Sigmoid colon (tissue), 6 donors: ENCODE measurements at regions not wholly inside any gene's neighbourhood (a gene's known extent, or its start where the extent isn't known, plus 50 kb on each side); places are given as distances from the start of the nearest gene placed in this dataset.

ENCODE experiments used
- DNase-seq: peaks from one replicate; pipeline ENCODE4 v3.0.0-alpha.2; 2019
- H3K27ac ChIP-seq, 4 donors: fragments of 200-600 bp; sonication (generic); one replicate each; pipeline ENCODE4 v1.5.1; 2016 to 2019; ENCODE audit warnings: mild to moderate bottlenecking in 1 of 4
- H3K27me3 ChIP-seq, 3 donors: fragments of 200-600 bp; sonication (generic); one replicate each; pipeline ENCODE4 v1.5.1; 2019; ENCODE audit warnings: mild to moderate bottlenecking in 1 of 3
- H3K36me3 ChIP-seq, 4 donors: fragments of 200-600 bp; sonication (generic); one replicate each; pipeline ENCODE4 v1.5.1; 2016 to 2019
- H3K4me1 ChIP-seq, 4 donors: fragments of 200-600 bp; sonication (generic); one replicate each; pipeline ENCODE4 v1.5.1; 2017 to 2019
- H3K4me3 ChIP-seq, 4 donors: fragments of 200-600 bp; sonication (generic); one replicate each; pipeline ENCODE4 v1.5.1; 2017 to 2019; ENCODE audit warnings: mild to moderate bottlenecking in 2 of 4, moderate library complexity in 1 of 4
- H3K9me3 ChIP-seq, 4 donors: fragments of 200-600 bp in 3 of 4; sonication (generic) in 3 of 4; one replicate each; pipeline versions ENCODE4 v1.5.1 to v1.6.1; 2013 to 2019
- CTCF ChIP-seq, 4 experiments: fragments of 450-650 bp in 3 of 4; fragments of 200-600 bp in 1 of 4; IDR thresholded peaks; one replicate each; pipeline ENCODE4 v1.5.1; 2016 to 2019; ENCODE audit warnings: antibody characterized with exemption in 4 of 4, mild to moderate bottlenecking in 3 of 4, moderate library complexity in 2 of 4
- EP300 ChIP-seq, 4 donors: sonication (generic); formaldehyde crosslinking; IDR thresholded peaks; one replicate each; pipeline ENCODE4 v1.6.1; 2017; ENCODE audit warnings: antibody characterized with exemption in 4 of 4
- POLR2A ChIP-seq, 2 donors: fragments of 450-650 bp; IDR thresholded peaks; one replicate each; pipeline ENCODE4 v1.6.1; 2016; ENCODE audit warnings: antibody characterized with exemption in 2 of 2, mild to moderate bottlenecking in 2 of 2, moderate library complexity in 2 of 2
- POLR2AphosphoS5 ChIP-seq, 4 donors: sonication (generic); formaldehyde crosslinking; IDR thresholded peaks; one replicate each; pipeline ENCODE4 v1.6.1; 2017; ENCODE audit warnings: antibody characterized with exemption in 4 of 4
- WGBS, 2 donors: extraction: QIAGEN DNeasy Blood & Tissue Kit; methylation state at CpG; one replicate each; pipeline ENCODE4 v1.1.7; 2013; 5-methylcytosine and 5-hydroxymethylcytosine counted together
- intact Hi-C: fragments of 100-400 bp; cut with DNase I; formaldehyde crosslinking; loops from one replicate; pipeline ENCODE4 v1.15.1; 2023
- donor health status: healthy with polysubstance abuse.
- donor health status: healthy.

DNA sequence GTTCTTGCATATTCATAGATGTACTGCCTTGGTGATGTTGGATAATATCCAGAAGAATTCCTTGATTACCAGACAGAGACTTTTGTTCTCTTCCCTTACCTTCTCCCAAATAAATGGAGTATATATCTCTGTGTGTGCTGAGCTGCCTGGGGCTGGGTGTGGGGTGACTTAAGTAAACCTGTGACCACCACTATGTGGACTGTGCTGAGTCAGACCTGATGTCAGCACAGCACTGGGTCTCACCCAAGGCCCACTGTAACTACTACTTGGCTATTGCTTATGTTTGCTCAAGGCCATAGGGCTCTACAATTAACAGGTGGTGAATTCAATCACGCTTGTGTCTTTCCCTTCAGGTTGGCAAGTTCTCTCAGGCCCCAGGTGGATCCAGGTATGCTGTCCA lies 145.7 kb upstream of the MDGA2 start:
- intact Hi-C loops: no loop called here
- WGBS, 2 donors: 62 to 81% methylated on average over 1 of the region's 1 CpG
- H3K27ac ChIP-seq: no peak overlapping the region

DNA sequence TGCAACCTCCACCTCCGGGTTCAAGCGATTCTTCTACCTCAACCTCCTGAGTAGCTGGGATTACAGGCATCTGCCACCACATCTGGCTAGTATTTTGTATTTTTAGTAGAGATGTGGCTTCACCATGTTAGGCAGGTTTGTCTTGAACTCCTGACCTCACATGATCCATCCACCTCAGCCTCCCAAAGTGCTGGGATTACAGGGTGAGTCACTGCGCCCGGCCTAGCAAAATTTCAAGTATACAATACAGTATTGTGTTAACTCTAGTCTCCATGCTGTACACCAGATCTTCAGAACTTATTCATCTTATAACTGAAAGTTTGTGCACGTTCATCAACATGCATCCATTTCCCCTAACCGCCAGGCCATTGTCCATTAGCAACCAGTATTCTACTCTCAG lies 115.1 kb upstream of the MDGA2 start:
- TF ChIP-seq POLR2A (IDR thresholded peaks at IDR 0.05): no peak
- no peak for TF ChIP-seq CTCF (IDR thresholded peaks at IDR 0.05)
- no peak for TF ChIP-seq EP300 (IDR thresholded peaks at IDR 0.05)
- no peak for TF ChIP-seq POLR2AphosphoS5 (IDR thresholded peaks at IDR 0.05)
- H3K9me3 ChIP-seq: no peaks in the 10 kb centered on the region
- 93 to 94% methylated on average over 6 of the region's 6 CpGs for WGBS, 2 donors
- DNase-seq: no peak
- no peak overlapping the region for H3K27ac ChIP-seq
- H3K36me3 ChIP-seq: no peaks in the 10 kb centered on the region
- no peaks in the 10 kb centered on the region for H3K27me3 ChIP-seq
- intact Hi-C loops: no loop called here
- H3K4me1 ChIP-seq: no peaks in the 10 kb centered on the region
- H3K4me3 ChIP-seq: no peak overlapping the region

More for the DNA sequence above, 145.7 kb upstream of the MDGA2 start:
- no peaks in the 10 kb centered on the region for H3K4me1 ChIP-seq
- H3K36me3 ChIP-seq: no peaks in the 10 kb centered on the region
- no peak for DNase-seq
- no peak overlapping the region for H3K4me3 ChIP-seq
- no peaks in the 10 kb centered on the region for H3K27me3 ChIP-seq
- TF ChIP-seq CTCF (IDR thresholded peaks at IDR 0.05) (no peak), POLR2AphosphoS5 (IDR thresholded peaks at IDR 0.05) (no peak), POLR2A (IDR thresholded peaks at IDR 0.05) (no peak), EP300 (IDR thresholded peaks at IDR 0.05) (no peak)
- peaks cover 0 to 6% (median 0%) of the 10 kb centered on the region in 4 donors for H3K9me3 ChIP-seq

GRCh38 chr14:47785058-47785457 lies 109.7 kb upstream of the MDGA2 start:
- Histone ChIP-seq H3K4me3 (no peak overlapping the region), H3K27me3 (no peaks in the 10 kb centered on the region), H3K9me3 (no peaks in the 10 kb centered on the region), H3K36me3 (no peaks in the 10 kb centered on the region), H3K27ac (no peak overlapping the region), H3K4me1 (no peaks in the 10 kb centered on the region)
- 55 to 74% methylated on average over 2 of the region's 2 CpGs for WGBS, 2 donors
- DNase-seq: no peak
- intact Hi-C loops: no loop called here
- TF ChIP-seq EP300 (IDR thresholded peaks at IDR 0.05) (no peak), POLR2AphosphoS5 (IDR thresholded peaks at IDR 0.05) (no peak), CTCF (IDR thresholded peaks at IDR 0.05) (no peak), POLR2A (IDR thresholded peaks at IDR 0.05) (no peak)

DNA sequence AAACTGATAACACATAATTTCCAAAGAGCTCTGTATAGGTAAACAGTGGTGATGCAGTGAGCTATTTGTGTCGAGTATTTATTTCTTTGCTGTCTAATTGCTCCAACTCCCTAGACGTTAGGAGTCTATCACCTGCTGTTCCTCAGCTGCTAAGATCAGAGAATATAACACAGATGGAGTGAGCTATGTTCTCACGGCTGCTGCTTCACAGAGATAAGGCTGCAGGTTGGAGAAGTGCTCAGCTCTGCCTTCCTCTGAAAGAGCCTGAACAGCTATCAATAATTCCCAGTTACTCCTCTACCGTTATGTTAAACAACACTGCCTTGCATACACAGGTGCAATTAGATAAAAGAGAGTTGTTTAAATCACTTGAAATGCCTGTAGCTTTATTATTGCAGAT lies 103.2 kb upstream of the MDGA2 start:
- intact Hi-C loops: no loop called here
- Histone ChIP-seq H3K4me1 (no peaks in the 10 kb centered on the region), H3K27me3 (no peaks in the 10 kb centered on the region), H3K36me3 (no peaks in the 10 kb centered on the region), H3K9me3 (no peaks in the 10 kb centered on the region), H3K27ac (no peak overlapping the region), H3K4me3 (no peak overlapping the region)
- 17 to 22% methylated on average over 4 of the region's 4 CpGs for WGBS, 2 donors
- TF ChIP-seq EP300 (IDR thresholded peaks at IDR 0.05) (no peak), POLR2AphosphoS5 (IDR thresholded peaks at IDR 0.05) (no peak), CTCF (IDR thresholded peaks at IDR 0.05) (no peak), POLR2A (IDR thresholded peaks at IDR 0.05) (no peak)
- DNase-seq: no peak

DNA sequence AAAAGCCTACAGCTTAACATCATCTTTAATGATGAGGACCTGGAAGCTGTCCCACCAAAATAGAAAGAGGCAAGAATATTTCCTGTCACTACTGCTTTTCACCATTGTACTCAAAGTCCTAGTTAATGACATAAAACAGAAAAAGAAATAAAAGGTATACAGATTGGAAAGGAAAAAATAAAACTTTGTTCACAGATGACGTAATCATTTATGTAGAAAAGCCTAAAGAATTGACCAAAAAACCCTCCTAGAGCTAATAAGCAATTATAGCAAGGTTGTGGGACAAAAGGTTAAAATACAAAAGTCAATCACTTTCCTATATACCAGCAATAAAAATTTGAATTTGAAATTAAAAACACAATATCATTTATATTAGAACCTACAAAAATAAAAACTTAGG lies 97.2 kb upstream of the MDGA2 start:
- H3K27ac ChIP-seq: no peak overlapping the region
- H3K36me3 ChIP-seq: no peaks in the 10 kb centered on the region
- no peaks in the 10 kb centered on the region for H3K9me3 ChIP-seq
- H3K27me3 ChIP-seq: no peaks in the 10 kb centered on the region
- H3K4me1 ChIP-seq: no peaks in the 10 kb centered on the region
- no peak overlapping the region for H3K4me3 ChIP-seq
- no peak for TF ChIP-seq CTCF (IDR thresholded peaks at IDR 0.05)
- TF ChIP-seq POLR2AphosphoS5 (IDR thresholded peaks at IDR 0.05): no peak
- no peak for TF ChIP-seq POLR2A (IDR thresholded peaks at IDR 0.05)
- no peak for TF ChIP-seq EP300 (IDR thresholded peaks at IDR 0.05)
- no peak for DNase-seq
- 81 to 89% methylated on average over 1 of the region's 1 CpG for WGBS, 2 donors
- intact Hi-C loops: no loop called here
